Stimulated activated CD8-positive, alpha-beta memory T cell treated with anti-CD3 and anti-CD28 coated beads, Interleukin-4, amount 100 ng/mL, for 24 hours (primary cell): ENCODE measurements at regions not wholly inside any gene's neighbourhood (a gene's known extent, or its start where the extent isn't known, plus 50 kb on each side); places are given as distances from the start of the nearest gene placed in this dataset.
"Not testable (repeated sequence)": the region's sequence is repeated elsewhere in the genome, so short reads cannot be mapped to it uniquely, and the experiment has no call there.

Source experiments
- DNase-seq: peaks from one replicate; pipeline ENCODE4 v3.0.0-alpha.2; 2020; ENCODE audit warnings: low read depth

DNA sequence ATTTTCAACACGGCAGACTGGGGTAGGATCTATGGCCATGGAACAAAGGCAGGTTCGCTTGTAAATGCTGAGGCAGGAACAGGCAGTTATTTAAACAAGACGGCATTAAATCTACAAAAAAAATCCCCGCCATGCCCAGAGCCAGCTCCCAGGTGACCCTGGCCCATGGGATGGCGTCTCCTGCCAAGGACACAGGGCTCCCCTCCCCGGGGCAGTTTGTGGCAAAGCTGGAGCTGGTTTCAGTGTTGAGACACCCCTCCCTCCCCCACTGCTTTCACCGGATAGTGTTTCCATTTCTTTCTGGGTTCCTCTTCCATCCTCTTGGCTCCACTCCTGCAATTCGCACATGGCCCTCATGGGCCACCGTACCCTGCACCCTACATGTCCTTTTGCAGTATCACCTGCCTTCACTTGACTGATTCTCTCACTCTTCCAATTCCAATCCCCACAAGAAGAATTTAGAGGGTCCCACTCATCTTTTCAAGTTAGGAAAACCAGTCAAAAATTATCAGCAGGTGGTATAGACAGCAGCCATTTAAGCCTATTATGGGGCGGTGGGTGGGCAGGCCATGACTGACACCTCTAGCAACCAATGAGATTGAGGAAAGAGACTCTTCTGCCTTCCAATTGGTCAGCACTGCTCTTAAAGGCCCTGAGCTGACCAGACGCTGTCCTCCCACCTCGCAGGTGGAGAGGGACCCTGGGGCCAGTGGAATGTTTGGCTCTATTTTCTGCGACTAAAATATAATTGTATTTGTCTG, 52.0 kb downstream of the OLIG1 start:
- no peak for DNase-seq

DNA sequence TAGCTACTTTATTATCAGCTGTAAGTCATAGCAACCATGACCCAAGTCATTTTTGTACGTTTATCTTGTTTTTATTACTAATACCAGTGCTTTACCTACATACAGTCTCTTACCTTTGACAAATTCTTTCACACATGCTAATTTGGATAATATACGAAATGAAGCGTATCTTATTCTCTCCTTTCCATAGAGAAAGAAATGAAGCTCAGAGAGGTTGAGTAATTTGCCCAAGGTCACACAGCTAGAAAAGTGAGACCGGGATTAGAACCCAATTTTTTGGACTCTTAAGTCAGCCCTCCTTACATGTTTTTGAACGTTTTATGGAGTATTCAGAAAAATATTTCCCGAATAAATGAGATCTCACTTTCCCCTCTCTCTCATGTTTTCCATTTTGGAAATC, 52.6 kb downstream of the OLIG1 start:
- no peak for DNase-seq

DNA sequence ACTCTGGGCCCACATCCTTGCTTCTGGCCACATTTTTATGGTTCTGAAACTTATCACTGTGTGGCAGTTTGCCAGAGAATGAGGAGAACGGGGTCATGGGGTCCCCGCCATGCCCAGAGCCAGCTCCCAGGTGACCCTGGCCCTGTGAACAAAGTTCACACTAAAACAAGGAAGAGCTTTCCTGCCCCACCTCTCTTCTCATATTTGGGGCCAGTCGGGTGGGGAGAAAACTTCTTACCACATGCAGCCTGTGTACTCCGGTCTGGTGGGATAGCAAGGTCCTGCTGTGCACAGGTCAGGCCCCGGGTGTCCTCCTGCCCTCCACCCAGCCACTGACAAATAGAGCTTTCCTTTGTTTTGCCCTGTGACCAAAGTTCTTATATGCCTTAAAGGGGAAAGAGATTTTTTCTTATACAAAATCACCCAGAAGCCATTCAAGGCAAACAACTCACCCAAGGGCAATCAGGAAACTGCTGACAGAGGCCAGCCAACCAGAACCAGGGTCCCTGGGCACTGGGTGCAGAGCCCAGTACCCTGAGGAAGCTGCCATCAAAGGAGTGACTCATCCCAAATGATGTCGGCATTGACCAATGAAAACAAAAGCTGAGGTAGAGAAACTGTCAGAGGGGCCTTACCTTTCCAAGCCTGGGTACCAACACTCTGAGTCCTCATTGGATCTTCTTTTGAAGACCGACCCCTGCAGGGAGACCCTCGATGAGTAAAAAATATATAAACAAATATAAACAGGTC, 53.6 kb downstream of the OLIG1 start:
- DNase-seq: no peak

GRCh38 chr21:33124889-33125288, 54.9 kb downstream of the OLIG1 start:
- no peak for DNase-seq

- no peak for DNase-seq
These were observed 55.9 kb downstream of the OLIG1 start for GRCh38 chr21:33125680-33126375.

- no peak for DNase-seq
These were observed 56.6 kb downstream of the OLIG1 start for GRCh38 chr21:33126569-33126968.

DNA sequence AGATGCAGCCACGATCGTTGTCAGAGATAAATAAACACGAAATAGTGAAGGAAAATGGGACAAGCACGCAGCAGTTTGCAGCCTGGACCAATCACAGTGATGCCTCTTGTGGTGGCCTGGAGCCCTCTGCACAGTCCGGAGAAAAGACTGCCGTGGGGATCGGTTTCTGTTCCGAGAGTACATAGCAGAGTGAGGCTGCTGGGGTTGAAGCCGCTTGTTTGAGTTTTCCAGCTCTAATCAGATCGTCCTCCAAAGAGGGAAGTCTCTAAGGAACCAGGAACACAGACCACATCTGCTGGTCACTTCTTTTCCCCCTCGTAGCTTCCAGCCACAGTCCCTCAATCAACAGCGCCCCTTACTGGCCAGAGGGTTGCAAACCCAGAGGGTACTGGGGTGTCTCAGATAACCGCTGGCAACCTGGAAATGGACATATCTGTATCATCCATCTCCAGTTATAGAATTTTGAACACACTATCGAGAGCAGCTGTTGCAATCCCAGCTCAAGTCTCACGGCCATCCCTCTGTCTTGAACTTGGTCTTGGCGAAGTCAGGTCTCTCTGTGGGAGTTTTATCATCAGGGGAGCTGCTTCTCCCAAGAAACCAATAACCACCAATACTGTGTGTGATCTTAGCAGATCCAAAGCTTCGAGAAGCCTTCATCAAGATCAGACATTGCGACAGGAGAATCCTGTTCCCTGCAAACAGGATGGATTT, 57.4 kb downstream of the OLIG1 start:
- DNase-seq: peak; percentile 40

- no peak for DNase-seq
These were observed 57.9 kb downstream of the OLIG1 start for GRCh38 chr21:33127868-33128242.

DNA sequence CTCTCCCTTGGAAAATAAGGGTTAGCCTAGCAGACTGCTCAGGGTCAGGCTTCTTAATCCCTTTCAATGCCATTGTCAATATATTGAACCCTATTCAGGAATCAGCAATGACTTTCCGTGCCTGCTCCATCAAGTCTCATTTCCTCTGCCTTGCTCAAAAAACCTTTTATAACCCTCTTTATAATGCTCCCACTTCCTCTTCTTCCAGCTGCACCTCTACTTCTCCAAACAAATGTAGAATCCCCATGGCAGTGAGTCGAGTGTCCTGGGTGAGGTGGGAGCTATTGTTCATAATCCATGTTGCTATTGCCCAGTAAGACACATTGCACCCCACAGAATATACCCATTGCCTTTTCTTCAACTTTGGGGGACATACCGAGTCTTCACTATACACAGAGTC, 58.6 kb downstream of the OLIG1 start:
- no peak for DNase-seq

DNA sequence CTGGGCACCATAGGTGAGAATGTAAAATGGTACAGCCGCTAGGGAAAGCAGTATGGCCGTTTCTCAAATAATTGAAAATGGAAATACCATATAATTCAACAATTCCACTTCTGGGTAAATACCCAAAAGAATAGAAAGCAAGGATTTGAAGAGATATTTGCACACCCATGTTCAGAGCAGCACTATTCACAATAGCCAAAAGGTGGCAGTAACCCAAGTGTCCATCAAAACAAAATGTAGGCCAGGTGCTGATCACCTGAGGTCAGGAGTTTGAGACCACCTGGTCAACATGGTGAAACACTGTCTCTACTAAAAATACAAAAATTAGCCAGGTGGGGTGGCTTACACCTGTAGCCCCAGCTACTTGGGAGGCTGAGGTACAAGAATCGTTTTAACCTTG, 62.1 kb downstream of the OLIG1 start:
- no peak for DNase-seq

GRCh38 chr21:33133892-33134291, 64.0 kb downstream of the OLIG1 start:
- no peak for DNase-seq

DNA sequence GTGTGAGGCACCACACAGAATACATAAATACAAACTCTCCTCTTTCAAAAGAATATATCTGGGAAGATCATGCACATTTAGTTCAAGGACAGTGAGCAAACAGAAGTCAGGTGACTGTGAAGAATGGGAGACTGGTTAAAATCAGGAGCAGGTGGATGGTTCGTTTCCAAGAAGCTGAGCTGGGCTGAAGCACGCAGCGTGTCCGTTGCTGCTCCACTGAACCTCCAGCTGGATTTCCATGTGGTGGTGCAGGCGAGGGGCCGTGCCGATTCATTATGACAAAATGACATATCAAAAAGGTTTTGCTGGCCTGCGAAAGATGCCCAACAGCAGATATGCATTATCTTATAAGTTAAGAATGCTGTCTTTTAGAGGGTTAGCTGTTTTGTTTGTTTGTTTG, 66.0 kb downstream of the OLIG1 start:
- no peak for DNase-seq

DNA sequence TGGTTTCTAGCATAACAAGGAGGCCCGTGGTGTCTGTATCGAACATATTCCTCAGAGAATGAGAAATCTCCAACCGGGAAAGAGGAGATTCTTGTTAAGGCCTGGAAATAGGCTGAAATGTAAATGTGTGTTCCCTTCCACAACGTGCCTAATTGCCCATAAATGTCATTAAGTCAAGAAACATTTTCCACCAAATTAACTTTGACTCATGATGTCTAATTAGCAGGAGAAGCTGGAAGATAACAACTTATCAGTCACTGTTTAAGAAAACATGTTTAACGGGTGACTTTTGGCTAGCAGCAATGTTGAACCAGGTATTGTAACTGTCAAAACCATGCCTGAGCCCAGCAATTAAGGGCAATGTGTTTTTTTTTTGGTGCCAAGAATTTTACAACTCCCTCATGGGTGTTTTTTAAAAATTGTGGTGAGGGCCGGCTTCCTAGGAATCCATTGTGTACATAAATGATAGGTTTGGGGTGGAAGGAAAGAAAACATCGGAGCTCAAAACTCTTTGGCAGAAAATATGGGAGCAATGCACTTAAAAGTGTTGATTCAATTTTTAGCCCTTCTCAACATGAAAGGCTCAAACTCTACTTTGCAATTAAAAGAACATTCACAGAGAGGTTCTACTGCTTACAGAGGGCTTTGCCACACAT, 67.0 kb downstream of the OLIG1 start:
- DNase-seq: no peak

DNA sequence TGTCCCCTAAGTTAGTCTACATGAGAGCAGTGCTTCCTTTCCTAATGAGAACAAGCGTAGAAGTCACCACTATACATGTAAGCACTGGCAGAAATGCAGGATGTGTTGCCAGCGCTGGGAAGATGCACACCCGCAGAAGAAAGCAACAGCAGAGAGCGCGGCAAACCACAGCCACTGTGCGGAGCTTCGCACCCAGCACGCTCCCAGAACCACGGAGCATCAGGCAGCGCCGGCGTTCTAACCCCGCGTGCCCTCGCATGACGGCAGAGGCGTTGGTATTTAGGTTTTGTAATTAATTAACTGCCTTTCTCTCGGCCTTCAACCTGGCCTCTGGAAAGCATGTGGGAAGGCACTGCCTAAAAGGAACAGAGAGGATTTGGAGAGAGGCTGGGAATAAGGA, 69.1 kb downstream of the OLIG1 start:
- DNase-seq: no peak

- no peak for DNase-seq
These were observed 70.3 kb downstream of the OLIG1 start for GRCh38 chr21:33140288-33140687.

GRCh38 chr21:33146467-33146866, 76.5 kb downstream of the OLIG1 start:
- DNase-seq: no peak

GRCh38 chr21:33149181-33149580, 79.2 kb downstream of the OLIG1 start:
- no peak for DNase-seq

DNA sequence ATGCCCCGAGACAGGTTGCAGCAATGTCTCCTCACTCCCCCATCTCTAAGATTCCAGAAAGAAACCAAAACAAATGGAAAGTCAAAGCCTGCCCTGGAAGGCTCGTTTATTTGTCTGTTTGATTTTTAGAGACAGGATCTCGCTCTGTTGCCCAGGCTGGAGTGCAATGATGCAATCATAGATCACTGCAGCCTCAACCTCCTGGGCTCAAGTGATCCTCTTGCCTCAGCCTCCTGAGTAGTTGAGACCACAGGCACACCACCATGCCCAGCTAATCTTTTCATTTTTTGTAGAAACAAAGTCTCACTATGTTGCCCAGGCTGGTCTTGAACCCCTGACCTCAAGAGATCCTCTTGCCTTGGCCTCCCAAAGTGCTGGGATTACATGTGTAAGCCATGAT, 78.8 kb upstream of the IFNAR2 start:
- not testable (repeated sequence) for DNase-seq

DNA sequence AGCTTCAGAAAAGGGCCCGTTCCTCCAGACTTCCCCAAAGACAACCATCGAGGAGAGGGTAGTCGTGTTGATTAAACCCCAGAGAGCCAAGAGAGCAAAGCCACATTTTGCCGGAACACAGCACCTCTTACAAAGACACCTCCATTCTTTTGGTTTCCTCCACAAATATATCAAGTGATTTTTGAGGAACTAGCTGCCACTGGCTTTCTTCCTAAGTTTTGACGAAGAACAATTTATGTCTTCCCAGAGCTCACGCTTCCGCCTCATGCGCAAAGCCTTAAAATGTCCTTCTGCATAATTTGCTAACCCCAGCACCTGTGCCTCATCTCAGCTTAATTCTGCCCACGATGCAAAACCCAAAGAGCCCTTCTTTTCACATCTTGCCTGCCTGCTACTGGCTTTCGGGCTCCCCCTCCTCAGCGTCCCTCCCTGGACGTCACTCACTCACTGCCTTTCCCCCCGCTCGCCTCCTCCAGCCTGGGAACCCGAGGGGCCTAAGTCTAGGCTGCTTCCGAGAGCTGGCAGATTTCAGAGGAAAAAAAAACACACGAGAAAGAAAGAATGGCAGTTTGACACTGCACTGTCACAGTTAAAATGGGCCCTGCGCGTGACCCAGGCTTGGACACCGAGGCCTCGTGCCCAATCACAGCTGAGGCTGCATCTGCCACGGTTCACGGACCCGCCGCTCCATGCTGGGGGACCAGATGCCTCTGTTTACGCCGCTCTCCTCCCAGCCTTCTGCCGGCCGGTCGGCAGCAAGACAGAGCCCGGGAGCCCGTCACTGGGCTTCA, 77.6 kb upstream of the IFNAR2 start:
- no peak for DNase-seq

DNA sequence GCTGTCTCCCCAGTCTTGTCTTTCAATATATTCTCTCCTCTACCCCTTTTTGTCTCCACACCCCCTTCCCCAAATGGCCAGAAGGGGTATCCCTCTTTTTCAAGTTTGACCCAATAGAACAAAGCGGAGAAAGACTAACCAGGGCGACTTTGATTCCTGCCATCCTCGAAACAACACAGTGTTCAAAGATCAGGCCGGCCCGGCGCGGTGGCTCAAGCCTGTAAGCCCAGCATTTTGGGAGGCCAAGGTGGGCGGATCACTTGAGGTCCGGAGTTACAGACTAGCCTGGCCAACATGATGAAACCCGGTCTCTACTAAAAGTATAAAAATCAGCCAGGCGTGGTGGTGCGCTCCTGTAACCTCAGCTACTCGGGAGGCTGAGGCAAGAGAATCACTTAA, 77.0 kb upstream of the IFNAR2 start:
- no peak for DNase-seq

- DNase-seq: no peak
These were observed 74.7 kb upstream of the IFNAR2 start for GRCh38 chr21:33155005-33155404.
